IMR-90 (cell line): ENCODE measurements at regions not wholly inside any gene's neighbourhood (a gene's known extent, or its start where the extent isn't known, plus 50 kb on each side); places are given as distances from the start of the nearest gene placed in this dataset.

Experiments used
- ATAC-seq: fragments of 200-7000 bp; cut with Tn5 transposase; 2 replicates; pipeline ENCODE4 v1.9.1; 2020; ENCODE audit warnings: low read depth, mild to moderate bottlenecking, moderate library complexity
- BruUV-seq: library from RNA; stranded (reverse); fragments of 400-500 nt; replicated peaks from 2 replicates; lab custom pipeline; 2021; lab: Mats Ljungman, UMichigan
- CTCF ChIA-PET: fragments of 300-600 bp; formaldehyde crosslinking; extraction: SDS; loops from one replicate; lab custom pipeline; 2021; ENCODE audit warnings: antibody characterized with exemption; lab: Yijun Ruan, JAX
- POLR2A ChIA-PET: fragments of 300-600 bp; sonication (Branson Sonifier 250); formaldehyde crosslinking; loops from one replicate; lab custom pipeline; 2022; ENCODE audit warnings: antibody characterized with exemption; ENCODE audit not compliant: unreplicated experiment; lab: Charles Lee
- DNase-seq: peaks from one replicate; pipeline ENCODE4 v3.0.0; 2013
- H2AFZ ChIP-seq: replicated peaks from 2 replicates; pipeline ENCODE3; 2013; ENCODE audit warnings: low read length, mild to moderate bottlenecking; ENCODE audit not compliant: poor library complexity
- H2AK5ac ChIP-seq: 2 replicates; pipeline ENCODE4 v1.6.1; 2013; ENCODE audit warnings: low read depth, low read length, inconsistent platforms
- H2AK9ac ChIP-seq: replicated peaks from 2 replicates; pipeline ENCODE3; 2013; ENCODE audit warnings: mild to moderate bottlenecking, low read depth, low read length, moderate library complexity; ENCODE audit not compliant: poor library complexity
- H2BK120ac ChIP-seq: 2 replicates; pipeline ENCODE4 v1.6.1; 2013; ENCODE audit warnings: low read depth, low read length, inconsistent platforms
- H2BK15ac ChIP-seq: 3 replicates; pipeline ENCODE4 v1.6.1; 2013; ENCODE audit warnings: low read depth, low read length, inconsistent platforms
- H2BK20ac ChIP-seq: 2 replicates; pipeline ENCODE4 v1.6.1; 2013; ENCODE audit warnings: low read depth, mild to moderate bottlenecking, inconsistent platforms, low read length, moderate library complexity
- H2BK5ac ChIP-seq: 2 replicates; pipeline ENCODE4 v1.6.1; 2013; ENCODE audit warnings: mild to moderate bottlenecking, low read depth, low read length, inconsistent platforms; ENCODE audit not compliant: poor library complexity, severe bottlenecking
- H3K14ac ChIP-seq: replicated peaks from 2 replicates; pipeline ENCODE4 v1.6.1; 2013; ENCODE audit warnings: low read depth, low read length, inconsistent platforms
- H3K18ac ChIP-seq: 2 replicates; pipeline ENCODE4 v1.6.1; 2013; ENCODE audit warnings: low read depth, low read length, control low read depth
- H3K23ac ChIP-seq: 2 replicates; pipeline ENCODE4 v1.6.1; 2013; ENCODE audit warnings: low read depth, low read length, inconsistent platforms
- H3K27ac ChIP-seq: 2 replicates; pipeline ENCODE4 v1.5.1; 2013; ENCODE audit warnings: mild to moderate bottlenecking, control low read depth, low read length; ENCODE audit not compliant: insufficient read depth
- H3K27me3 ChIP-seq: 2 replicates; pipeline ENCODE4 v1.6.1; 2013; ENCODE audit warnings: low read length; ENCODE audit not compliant: control insufficient read depth, insufficient read depth
- H3K36me3 ChIP-seq: 2 replicates; pipeline ENCODE4 v1.6.1; 2013; ENCODE audit warnings: low read length, mixed read lengths; ENCODE audit not compliant: control insufficient read depth, insufficient read depth
- H3K4ac ChIP-seq: 2 replicates; pipeline ENCODE4 v1.6.1; 2013; ENCODE audit warnings: low read depth, low read length, inconsistent platforms
- H3K4me1 ChIP-seq: 2 replicates; pipeline ENCODE4 v1.6.1; 2013; ENCODE audit warnings: low read length, mixed read lengths; ENCODE audit not compliant: control insufficient read depth, insufficient read depth
- H3K4me2 ChIP-seq: 2 replicates; pipeline ENCODE4 v1.6.1; 2013; ENCODE audit warnings: low read depth, mild to moderate bottlenecking, control low read depth, low read length, moderate library complexity
- H3K4me3 ChIP-seq: 2 replicates; pipeline ENCODE4 v1.5.1; 2013; ENCODE audit warnings: low read depth, mild to moderate bottlenecking, control low read depth, low read length, moderate library complexity; ENCODE audit not compliant: insufficient read depth
- H3K56ac ChIP-seq: 2 replicates; pipeline ENCODE4 v1.6.1; 2013; ENCODE audit warnings: low read length, inconsistent platforms; ENCODE audit not compliant: insufficient read depth; ENCODE audit errors: extremely low read depth
- H3K79me1 ChIP-seq, 2 experiments: 2 replicates each; pipeline ENCODE4 v1.6.1; 2013; ENCODE audit warnings: low read length in 2 of 2, inconsistent platforms in 1 of 2, low read depth in 1 of 2
- H3K9ac ChIP-seq: 2 replicates; pipeline ENCODE4 v1.6.1; 2013; ENCODE audit warnings: low read depth, low read length, control low read depth
- H3K9me1 ChIP-seq: 2 replicates; pipeline ENCODE4 v1.6.1; 2013; ENCODE audit warnings: low read length, inconsistent platforms; ENCODE audit not compliant: insufficient read depth
- H3K9me3 ChIP-seq: 2 replicates; pipeline ENCODE4 v1.6.1; 2013; ENCODE audit warnings: low read length; ENCODE audit not compliant: control insufficient read depth, insufficient read depth
- H4K20me1 ChIP-seq: 2 replicates; pipeline ENCODE4 v1.6.1; 2013; ENCODE audit warnings: low read length, inconsistent platforms; ENCODE audit not compliant: insufficient read depth
- H4K5ac ChIP-seq: 2 replicates; pipeline ENCODE4 v1.6.1; 2013; ENCODE audit warnings: mild to moderate bottlenecking, low read depth, low read length, control low read depth
- H4K8ac ChIP-seq, 2 experiments: 2 replicates each; pipeline ENCODE4 v1.6.1; 2013; ENCODE audit warnings: low read depth in 2 of 2, low read length in 2 of 2, control low read depth in 1 of 2, inconsistent platforms in 1 of 2
- H4K91ac ChIP-seq: 2 replicates; pipeline ENCODE4 v1.6.1; 2013; ENCODE audit warnings: low read depth, low read length, inconsistent platforms; ENCODE audit not compliant: insufficient read depth
- BHLHE40 ChIP-seq: fragments of 150-350 bp; IDR thresholded peaks from 2 replicates; pipeline ENCODE4 v1.6.1; 2016; ENCODE audit warnings: mild to moderate bottlenecking, low read depth, low read length
- CHD1 ChIP-seq: IDR thresholded peaks from 2 replicates; pipeline ENCODE4 v1.6.1; 2012; ENCODE audit warnings: low read depth, low read length, improper control_type of control experiment
- MAFK ChIP-seq: IDR thresholded peaks from 2 replicates; pipeline ENCODE4 v1.6.1; 2012; ENCODE audit warnings: low read depth, low read length, improper control_type of control experiment
- MXI1 ChIP-seq: IDR thresholded peaks from 2 replicates; pipeline ENCODE4 v1.6.1; 2012; ENCODE audit warnings: low read depth, mild to moderate bottlenecking, low read length, moderate library complexity, borderline replicate concordance
- NFE2L2 ChIP-seq: fragments of 150-350 bp; IDR thresholded peaks from 2 replicates; pipeline ENCODE4 v1.6.1; 2016; ENCODE audit warnings: low read depth, mild to moderate bottlenecking, low read length
- POLR2A ChIP-seq: IDR thresholded peaks from 2 replicates; pipeline ENCODE4 v1.6.1; 2012; ENCODE audit warnings: mild to moderate bottlenecking, low read depth, low read length
- RAD21 ChIP-seq: IDR thresholded peaks from 2 replicates; pipeline ENCODE4 v1.6.1; 2012; ENCODE audit warnings: low read length, improper control_type of control experiment
- RCOR1 ChIP-seq: IDR thresholded peaks from 2 replicates; pipeline ENCODE4 v1.6.1; 2012; ENCODE audit warnings: mild to moderate bottlenecking, low read length, improper control_type of control experiment; ENCODE audit not compliant: insufficient replicate concordance
- RFX5 ChIP-seq: IDR thresholded peaks from 2 replicates; pipeline ENCODE4 v1.8.0; 2012; ENCODE audit warnings: low read depth, mild to moderate bottlenecking, low read length, moderate library complexity
- SMC3 ChIP-seq: fragments of 150-350 bp; IDR thresholded peaks from 2 replicates; pipeline ENCODE4 v1.6.1; 2016; ENCODE audit warnings: low read depth, mild to moderate bottlenecking, antibody characterized with exemption, low read length, moderate library complexity
- WGBS, 2 experiments: methylation state at CpG; one replicate each; pipeline versions ENCODE4 v1.1.5 to v1.1.7; 2013; ENCODE audit warnings: missing lambda C conversion rate in 2 of 2; ENCODE audit not compliant: insufficient read length in 1 of 2; ENCODE audit errors: extremely low coverage in 2 of 2; 5-methylcytosine and 5-hydroxymethylcytosine counted together
- dilution Hi-C: fragments of 300-500 bp; cut with HindIII; formaldehyde crosslinking; loops from one replicate; pipeline ENCODE4 v1.14.3; 2018; ENCODE audit warnings: low sequenced_read_pairs; ENCODE audit not compliant: unreplicated experiment
- in situ Hi-C: fragments of 300-500 bp; cut with MboI; formaldehyde crosslinking; loops from 3 replicates; pipeline ENCODE4 v1.14.3; 2019; ENCODE audit warnings: low sequenced_read_pairs, inconsistent platforms, mixed read lengths
- intact Hi-C: fragments of 100-400 bp; cut with micrococcal nuclease; formaldehyde crosslinking; loops from 2 replicates; pipeline ENCODE4 v1.10.0; 2022
- TF ChIP-seq, protein P1 (sequence below): fragments of 150-350 bp; IDR thresholded peaks from 2 replicates; pipeline ENCODE4 v1.6.1; 2016; ENCODE audit warnings: low read depth, mild to moderate bottlenecking, low read length, moderate library complexity, borderline replicate concordance
- TF ChIP-seq, protein P2 (sequence below): conservative IDR thresholded peaks from 2 replicates; pipeline ENCODE4 v1.5.1; 2012; ENCODE audit warnings: mild to moderate bottlenecking, low read depth, low read length, improper control_type of control experiment
- TF ChIP-seq, protein P3 (sequence below): fragments of 150-350 bp; IDR thresholded peaks from 2 replicates; pipeline ENCODE4 v1.6.1; 2017; ENCODE audit warnings: mild to moderate bottlenecking, antibody characterized with exemption, low read length, low read depth

DNA sequence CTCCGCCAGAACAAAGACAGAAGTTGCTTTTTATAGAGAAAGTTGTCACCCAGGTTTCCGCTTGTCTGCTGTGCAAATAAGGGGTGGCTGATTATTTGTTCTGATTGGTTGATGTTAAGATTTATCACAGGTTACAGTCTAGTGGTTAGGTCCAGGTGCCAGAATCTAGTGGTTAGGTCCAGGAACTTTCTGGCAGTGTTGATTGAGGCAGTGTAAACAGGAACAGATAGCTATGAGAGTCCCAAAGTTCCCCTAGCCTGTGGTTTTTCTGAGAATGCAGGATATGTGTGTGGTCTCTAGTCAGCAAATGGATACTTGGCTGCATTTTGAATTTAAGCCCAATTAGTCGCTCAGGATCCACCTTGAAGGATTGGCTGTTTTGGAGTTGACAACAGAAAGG is 148.0 kb downstream of the TMEM200A start:
- Histone ChIP-seq H2BK5ac (no peak overlapping the region), H2AFZ (no peak overlapping the region), H4K20me1 (no peaks in the 10 kb centered on the region), H2BK20ac (no peak overlapping the region), H3K4me1 (peaks cover 4% of the 10 kb centered on the region; the same call in 1 of the 2 replicates), H3K27me3 (no peaks in the 10 kb centered on the region), H3K9ac (no peak overlapping the region), H3K36me3 (no peaks in the 10 kb centered on the region), H3K18ac (no peak overlapping the region), H4K8ac (no peak overlapping the region), H3K14ac (no peak overlapping the region), H4K91ac (no peak overlapping the region), H3K4ac (no peak overlapping the region), H2BK120ac (no peak overlapping the region), H2AK9ac (no peak overlapping the region), H3K4me2 (peak overlapping the region; percentile 43; the same call in 1 of the 2 replicates), H4K5ac (no peak overlapping the region), H3K56ac (no peak overlapping the region), H3K4me3 (no peak overlapping the region), H3K9me1 (no peaks in the 10 kb centered on the region), H3K27ac (no peak overlapping the region), H3K9me3 (no peaks in the 10 kb centered on the region; the same call in 1 of the 2 replicates), H2AK5ac (no peak overlapping the region), H3K23ac (no peak overlapping the region), H3K79me1 (no peaks in the 10 kb centered on the region), H2BK15ac (no peak overlapping the region)
- dilution Hi-C loops: no loop called here
- 80% methylated on average over 1 of the region's 3 CpGs; no CpG with 5 or more reads in 1 of the 2 experiments for WGBS, 2 experiments
- CTCF ChIA-PET: no interaction called here
- TF ChIP-seq, protein P1, sequence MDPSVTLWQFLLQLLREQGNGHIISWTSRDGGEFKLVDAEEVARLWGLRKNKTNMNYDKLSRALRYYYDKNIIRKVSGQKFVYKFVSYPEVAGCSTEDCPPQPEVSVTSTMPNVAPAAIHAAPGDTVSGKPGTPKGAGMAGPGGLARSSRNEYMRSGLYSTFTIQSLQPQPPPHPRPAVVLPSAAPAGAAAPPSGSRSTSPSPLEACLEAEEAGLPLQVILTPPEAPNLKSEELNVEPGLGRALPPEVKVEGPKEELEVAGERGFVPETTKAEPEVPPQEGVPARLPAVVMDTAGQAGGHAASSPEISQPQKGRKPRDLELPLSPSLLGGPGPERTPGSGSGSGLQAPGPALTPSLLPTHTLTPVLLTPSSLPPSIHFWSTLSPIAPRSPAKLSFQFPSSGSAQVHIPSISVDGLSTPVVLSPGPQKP: no peak
- TF ChIP-seq, protein P2, sequence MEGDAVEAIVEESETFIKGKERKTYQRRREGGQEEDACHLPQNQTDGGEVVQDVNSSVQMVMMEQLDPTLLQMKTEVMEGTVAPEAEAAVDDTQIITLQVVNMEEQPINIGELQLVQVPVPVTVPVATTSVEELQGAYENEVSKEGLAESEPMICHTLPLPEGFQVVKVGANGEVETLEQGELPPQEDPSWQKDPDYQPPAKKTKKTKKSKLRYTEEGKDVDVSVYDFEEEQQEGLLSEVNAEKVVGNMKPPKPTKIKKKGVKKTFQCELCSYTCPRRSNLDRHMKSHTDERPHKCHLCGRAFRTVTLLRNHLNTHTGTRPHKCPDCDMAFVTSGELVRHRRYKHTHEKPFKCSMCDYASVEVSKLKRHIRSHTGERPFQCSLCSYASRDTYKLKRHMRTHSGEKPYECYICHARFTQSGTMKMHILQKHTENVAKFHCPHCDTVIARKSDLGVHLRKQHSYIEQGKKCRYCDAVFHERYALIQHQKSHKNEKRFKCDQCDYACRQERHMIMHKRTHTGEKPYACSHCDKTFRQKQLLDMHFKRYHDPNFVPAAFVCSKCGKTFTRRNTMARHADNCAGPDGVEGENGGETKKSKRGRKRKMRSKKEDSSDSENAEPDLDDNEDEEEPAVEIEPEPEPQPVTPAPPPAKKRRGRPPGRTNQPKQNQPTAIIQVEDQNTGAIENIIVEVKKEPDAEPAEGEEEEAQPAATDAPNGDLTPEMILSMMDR: no peak
- TF ChIP-seq MAFK (no peak), SMC3 (no peak), RCOR1 (no peak), CHD1 (no peak), POLR2A (no peak), BHLHE40 (no peak), MXI1 (no peak), RAD21 (no peak), NFE2L2 (no peak), RFX5 (no peak)
- TF ChIP-seq, protein P3, sequence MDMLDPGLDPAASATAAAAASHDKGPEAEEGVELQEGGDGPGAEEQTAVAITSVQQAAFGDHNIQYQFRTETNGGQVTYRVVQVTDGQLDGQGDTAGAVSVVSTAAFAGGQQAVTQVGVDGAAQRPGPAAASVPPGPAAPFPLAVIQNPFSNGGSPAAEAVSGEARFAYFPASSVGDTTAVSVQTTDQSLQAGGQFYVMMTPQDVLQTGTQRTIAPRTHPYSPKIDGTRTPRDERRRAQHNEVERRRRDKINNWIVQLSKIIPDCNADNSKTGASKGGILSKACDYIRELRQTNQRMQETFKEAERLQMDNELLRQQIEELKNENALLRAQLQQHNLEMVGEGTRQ: no peak
- no TSS peak for BruUV-seq
- in situ Hi-C loops: no loop called here
- ATAC-seq (peak; percentile 72), DNase-seq (peak; percentile 65)
- intact Hi-C loops: no loop called here
- POLR2A ChIA-PET: no interaction called here
